CD14-positive monocyte (primary cell): ENCODE measurements at regions not wholly inside any gene's neighbourhood (a gene's known extent, or its start where the extent isn't known, plus 50 kb on each side); places are given as distances from the start of the nearest gene placed in this dataset.

Source experiments
- DNase-seq, 3 donors: peaks; one replicate each; pipeline ENCODE4 v3.0.0-alpha.2; 2011 to 2022
- H2AFZ ChIP-seq: 2 replicates; pipeline ENCODE4 v1.6.0; 2012; ENCODE audit warnings: mild to moderate bottlenecking, low read depth, low read length, inconsistent platforms; ENCODE audit not compliant: insufficient read depth, poor library complexity, severe bottlenecking
- H3K27ac ChIP-seq, 2 donors: 1 replicate in 1 of 2; 2 replicates in 1 of 2; pipeline ENCODE4 v1.5.1; 2012 to 2013; ENCODE audit warnings: low read length in 2 of 2, control low read depth in 1 of 2, inconsistent platforms in 1 of 2, low read depth in 1 of 2, mild to moderate bottlenecking in 1 of 2
- H3K27me3 ChIP-seq, 2 donors: one replicate each; pipeline versions ENCODE4 v1.6.0 to v1.6.1; 2011 to 2013; ENCODE audit warnings: low read length in 2 of 2; ENCODE audit not compliant: control insufficient read depth in 2 of 2, insufficient read depth in 2 of 2
- H3K36me3 ChIP-seq, 2 donors: replicated peaks in 1 of 2; 1 replicate in 1 of 2; 2 replicates in 1 of 2; pipeline versions ENCODE4 v1.5.1 to v1.6.1; 2012 to 2013; ENCODE audit warnings: low read length in 2 of 2, control low read depth in 1 of 2, inconsistent platforms in 1 of 2, mild to moderate bottlenecking in 1 of 2; ENCODE audit not compliant: insufficient read depth in 2 of 2, control insufficient read depth in 1 of 2
- H3K4me1 ChIP-seq, 2 donors: 1 replicate in 1 of 2; 2 replicates in 1 of 2; pipeline versions ENCODE4 v1.5.1 to v1.6.1; 2012 to 2013; ENCODE audit warnings: low read length in 2 of 2, control low read depth in 1 of 2, inconsistent platforms in 1 of 2, mild to moderate bottlenecking in 1 of 2, moderate library complexity in 1 of 2; ENCODE audit not compliant: insufficient read depth in 2 of 2, control insufficient read depth in 1 of 2
- H3K4me2 ChIP-seq: replicated peaks from 2 replicates; pipeline ENCODE3; 2012; ENCODE audit warnings: low read length, moderate library complexity, mild to moderate bottlenecking; ENCODE audit not compliant: poor library complexity, severe bottlenecking; ENCODE audit errors: extremely low read depth
- H3K4me3 ChIP-seq, 3 experiments: fragments of 200-600 bp in 1 of 3; sonication (generic) in 1 of 3; replicated peaks in 1 of 3; 1 replicate in 2 of 3; 2 replicates in 1 of 3; pipeline ENCODE4 v1.5.1; 2011 to 2013; ENCODE audit warnings: low read length in 3 of 3, mild to moderate bottlenecking in 3 of 3, control low read depth in 2 of 3, low read depth in 2 of 3, inconsistent platforms in 1 of 3, moderate library complexity in 1 of 3
- H3K79me2 ChIP-seq: 2 replicates; pipeline ENCODE4 v1.6.0; 2012; ENCODE audit warnings: mild to moderate bottlenecking, control low read depth, inconsistent platforms, low read length, moderate library complexity; ENCODE audit not compliant: insufficient read depth
- H3K9ac ChIP-seq: 2 replicates; pipeline ENCODE4 v1.6.0; 2017; ENCODE audit warnings: low read length, mild to moderate bottlenecking; ENCODE audit not compliant: insufficient read depth, poor library complexity, severe bottlenecking
- H3K9me3 ChIP-seq, 2 donors: replicated peaks in 1 of 2; 1 replicate in 1 of 2; 2 replicates in 1 of 2; pipeline versions ENCODE4 v1.5.1 to v1.6.1; 2012 to 2013; ENCODE audit warnings: low read length in 2 of 2, control low read depth in 1 of 2; ENCODE audit not compliant: control insufficient read depth in 1 of 2, insufficient read depth in 1 of 2
- H4K20me1 ChIP-seq: 2 replicates; pipeline ENCODE4 v1.6.0; 2012; ENCODE audit warnings: mild to moderate bottlenecking, low read length, control low read depth, moderate library complexity; ENCODE audit not compliant: insufficient read depth
- H3K27ac Mint-ChIP-seq, 7 donors: one replicate each; pipeline ENCODE4 v1.8.0; 2020; ENCODE audit warnings: mild to moderate bottlenecking in 7 of 7, mixed read lengths in 7 of 7, moderate library complexity in 6 of 7, inconsistent platforms in 2 of 7
- H3K27me3 Mint-ChIP-seq, 3 donors: one replicate each; pipeline ENCODE4 v1.8.0; 2021 to 2022; ENCODE audit warnings: low read depth in 3 of 3, mild to moderate bottlenecking in 3 of 3, mixed read lengths in 3 of 3, moderate library complexity in 3 of 3, inconsistent platforms in 1 of 3
- H3K36me3 Mint-ChIP-seq, 2 donors: one replicate each; pipeline ENCODE4 v1.8.0; 2020; ENCODE audit warnings: mixed read lengths in 2 of 2, inconsistent platforms in 1 of 2, mild to moderate bottlenecking in 1 of 2
- H3K4me1 Mint-ChIP-seq: one replicate; pipeline ENCODE4 v1.8.0; 2020; ENCODE audit warnings: mild to moderate bottlenecking, mixed read lengths
- H3K4me3 Mint-ChIP-seq, 2 donors: one replicate each; pipeline ENCODE4 v1.8.0; 2020; ENCODE audit warnings: mild to moderate bottlenecking in 2 of 2, mixed read lengths in 2 of 2, moderate library complexity in 1 of 2
- H3K9me3 Mint-ChIP-seq, 7 donors: one replicate each; pipeline ENCODE4 v1.8.0; 2020 to 2022; ENCODE audit warnings: mixed read lengths in 7 of 7, mild to moderate bottlenecking in 6 of 7, moderate library complexity in 6 of 7, inconsistent platforms in 2 of 7
- WGBS: methylation state at CpG from one replicate; pipeline ENCODE4 v1.1.5; 2013; ENCODE audit warnings: missing lambda C conversion rate; ENCODE audit not compliant: insufficient coverage; 5-methylcytosine and 5-hydroxymethylcytosine counted together
- intact Hi-C, 2 donors: fragments of 100-400 bp; cut with micrococcal nuclease; formaldehyde crosslinking; loops; one replicate each; pipeline versions ENCODE4 v1.15.0 to v1.15.1; 2023
- TF ChIP-seq, protein P1 (sequence below): fragments of 200-600 bp; IDR thresholded peaks from one replicate; pipeline ENCODE4 v1.8.0; 2022; ENCODE audit warnings: antibody characterized with exemption, mild to moderate bottlenecking

DNA sequence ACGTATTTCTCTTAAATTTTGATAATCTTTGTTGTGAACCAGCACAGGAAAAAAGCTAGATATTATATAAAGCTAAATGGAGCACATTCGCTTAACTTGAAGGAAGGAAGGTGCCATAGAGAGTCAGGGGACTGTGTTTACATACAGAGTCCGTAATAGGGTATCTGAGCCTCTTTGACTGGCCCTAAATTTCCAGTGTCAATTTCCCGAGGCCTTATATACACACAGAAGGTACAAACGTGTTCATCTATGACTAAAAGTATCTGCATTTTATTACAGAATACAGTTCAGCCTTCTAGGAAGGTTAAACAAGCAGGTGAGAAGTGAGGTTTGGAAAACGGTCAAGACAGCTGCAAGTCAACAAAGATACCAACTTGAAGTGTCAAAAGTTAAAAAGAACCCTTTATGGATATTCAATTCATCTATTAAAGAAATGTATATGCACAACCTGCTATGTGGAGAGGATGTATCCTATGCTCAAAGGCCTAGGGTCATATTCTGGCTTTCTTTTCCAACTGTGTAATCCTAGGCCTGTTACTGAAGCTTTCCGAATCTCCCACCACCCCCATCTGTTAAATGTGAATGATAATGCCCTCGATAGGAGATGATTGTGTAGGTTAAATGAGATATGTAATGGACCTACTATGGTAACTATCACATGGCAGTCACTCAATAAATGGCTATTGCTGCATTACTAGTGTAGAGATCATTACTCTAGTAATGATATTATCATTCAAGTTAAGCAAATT lies 263.7 kb upstream of the MAF start:
- Histone ChIP-seq H3K9ac (no peak overlapping the region), H3K4me1 (no peaks in the 10 kb centered on the region), H3K4me2 (no peak overlapping the region), H3K36me3 (no peaks in the 10 kb centered on the region), H3K27ac (no peak overlapping the region), H3K27me3 (no peaks in the 10 kb centered on the region), H3K79me2 (no peaks in the 10 kb centered on the region), H3K4me3 (no peak overlapping the region), H2AFZ (no peak overlapping the region), H4K20me1 (no peaks in the 10 kb centered on the region), H3K9me3 (no peaks in the 10 kb centered on the region)
- no peaks in the 10 kb centered on the region for H3K36me3 Mint-ChIP-seq
- TF ChIP-seq, protein P1, sequence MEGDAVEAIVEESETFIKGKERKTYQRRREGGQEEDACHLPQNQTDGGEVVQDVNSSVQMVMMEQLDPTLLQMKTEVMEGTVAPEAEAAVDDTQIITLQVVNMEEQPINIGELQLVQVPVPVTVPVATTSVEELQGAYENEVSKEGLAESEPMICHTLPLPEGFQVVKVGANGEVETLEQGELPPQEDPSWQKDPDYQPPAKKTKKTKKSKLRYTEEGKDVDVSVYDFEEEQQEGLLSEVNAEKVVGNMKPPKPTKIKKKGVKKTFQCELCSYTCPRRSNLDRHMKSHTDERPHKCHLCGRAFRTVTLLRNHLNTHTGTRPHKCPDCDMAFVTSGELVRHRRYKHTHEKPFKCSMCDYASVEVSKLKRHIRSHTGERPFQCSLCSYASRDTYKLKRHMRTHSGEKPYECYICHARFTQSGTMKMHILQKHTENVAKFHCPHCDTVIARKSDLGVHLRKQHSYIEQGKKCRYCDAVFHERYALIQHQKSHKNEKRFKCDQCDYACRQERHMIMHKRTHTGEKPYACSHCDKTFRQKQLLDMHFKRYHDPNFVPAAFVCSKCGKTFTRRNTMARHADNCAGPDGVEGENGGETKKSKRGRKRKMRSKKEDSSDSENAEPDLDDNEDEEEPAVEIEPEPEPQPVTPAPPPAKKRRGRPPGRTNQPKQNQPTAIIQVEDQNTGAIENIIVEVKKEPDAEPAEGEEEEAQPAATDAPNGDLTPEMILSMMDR: no peak
- peaks cover 0 to 3% (median 0%) of the 10 kb centered on the region in 3 donors for H3K27me3 Mint-ChIP-seq
- no peaks in the 10 kb centered on the region for H3K4me1 Mint-ChIP-seq
- WGBS: no CpG with 5 or more reads among the region's 8 CpGs
- no peak overlapping the region for H3K27ac Mint-ChIP-seq
- intact Hi-C loops: no loop called here
- no peak overlapping the region for H3K4me3 Mint-ChIP-seq
- H3K9me3 Mint-ChIP-seq: peaks cover 0 to 7% (median 0%) of the 10 kb centered on the region in 7 donors
- no peak for DNase-seq

DNA sequence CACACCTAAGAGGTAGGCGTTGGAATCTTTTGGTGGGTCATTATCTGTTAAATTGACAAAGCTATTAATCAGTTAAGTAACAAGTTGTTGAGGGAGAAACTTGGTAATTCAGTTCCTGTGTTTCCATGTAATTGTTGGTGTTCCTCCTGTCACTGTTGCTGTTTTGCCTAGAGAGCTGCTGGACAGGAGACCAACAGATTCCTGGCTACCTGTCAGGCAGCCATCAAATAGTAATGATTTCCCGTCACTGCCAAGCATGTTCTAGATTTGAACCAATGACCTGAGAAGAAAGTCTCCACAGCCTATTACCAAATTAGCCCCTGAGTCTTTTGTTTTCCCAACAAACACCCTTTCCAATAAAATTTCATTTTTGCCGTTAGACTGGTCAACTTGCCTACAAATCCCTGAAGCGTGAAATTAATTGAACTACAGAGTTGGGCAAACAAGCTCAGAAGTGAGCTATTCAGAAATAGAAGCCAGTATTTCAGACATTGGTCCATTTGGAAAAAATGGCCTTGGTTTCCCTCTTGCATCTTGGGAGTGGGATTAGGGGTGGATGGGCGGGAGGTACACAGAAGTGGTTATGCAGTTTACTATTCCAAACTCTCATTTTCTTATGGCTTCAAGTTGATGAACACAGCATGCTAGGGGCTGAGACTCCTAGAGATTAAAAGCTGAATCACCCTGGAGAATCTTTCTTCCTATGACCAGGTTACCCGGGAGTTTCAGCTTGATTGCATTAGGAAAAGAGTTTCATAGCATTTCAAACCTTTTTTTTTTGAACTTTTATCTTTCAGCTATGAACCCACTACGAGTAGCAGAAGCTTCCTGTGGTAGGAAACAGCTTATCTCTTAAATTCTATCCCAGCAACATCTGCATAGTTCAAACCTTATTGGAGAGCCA lies 262.8 kb upstream of the MAF start:
- Histone ChIP-seq H4K20me1 (no peaks in the 10 kb centered on the region), H3K4me2 (no peak overlapping the region), H3K27me3 (no peaks in the 10 kb centered on the region), H3K9ac (no peak overlapping the region), H3K79me2 (no peaks in the 10 kb centered on the region), H3K36me3 (no peaks in the 10 kb centered on the region), H3K9me3 (no peaks in the 10 kb centered on the region), H3K4me1 (no peaks in the 10 kb centered on the region), H2AFZ (no peak overlapping the region), H3K4me3 (no peak overlapping the region), H3K27ac (no peak overlapping the region)
- Mint-ChIP-seq H3K4me3 (no peak overlapping the region), H3K4me1 (no peaks in the 10 kb centered on the region), H3K36me3 (no peaks in the 10 kb centered on the region), H3K27ac (no peak overlapping the region), H3K27me3 (peaks cover 0 to 3% (median 0%) of the 10 kb centered on the region in 3 donors), H3K9me3 (peaks cover 0 to 7% (median 0%) of the 10 kb centered on the region in 7 donors)
- intact Hi-C loops: no loop called here
- no peak for DNase-seq
- 89% methylated on average over 1 of the region's 7 CpGs for WGBS
- TF ChIP-seq, protein P1: no peak
